Testis (tissue), 2 donors: ENCODE measurements at regions not wholly inside any gene's neighbourhood (a gene's known extent, or its start where the extent isn't known, plus 50 kb on each side); places are given as distances from the start of the nearest gene placed in this dataset.
A peak's percentile ranks its signal among the peaks of the same experiment; 100 is the strongest.

Source experiments
- DNase-seq: peaks from one replicate; pipeline ENCODE4 v3.0.0-alpha.2; 2019
- H3K27ac ChIP-seq, 2 donors: fragments of 200-600 bp; sonication (generic); one replicate each; pipeline ENCODE4 v1.5.1; 2019
- H3K27me3 ChIP-seq: fragments of 200-600 bp; sonication (generic); one replicate; pipeline ENCODE4 v1.5.1; 2019
- H3K36me3 ChIP-seq: fragments of 200-600 bp; sonication (generic); one replicate; pipeline ENCODE4 v1.5.1; 2017; ENCODE audit warnings: low read depth; ENCODE audit errors: missing control alignments
- H3K4me1 ChIP-seq: fragments of 200-600 bp; sonication (generic); one replicate; pipeline ENCODE4 v1.5.1; 2019
- H3K4me3 ChIP-seq, 2 donors: fragments of 200-600 bp; sonication (generic); one replicate each; pipeline ENCODE4 v1.5.1; 2017 to 2019
- H3K9me3 ChIP-seq: fragments of 200-600 bp; sonication (generic); one replicate; pipeline ENCODE4 v1.5.1; 2017
- POLR2A ChIP-seq: fragments of 450-650 bp; IDR thresholded peaks from one replicate; pipeline ENCODE4 v1.6.1; 2017; ENCODE audit warnings: antibody characterized with exemption, mild to moderate bottlenecking, moderate library complexity
- whole genome bisulfite sequencing, 2 donors: methylation state at CpG; one replicate each; pipeline ENCODE4 v1.1.5; 2018; 5-methylcytosine and 5-hydroxymethylcytosine counted together
- intact Hi-C: fragments of 100-400 bp; cut with DNase I; formaldehyde crosslinking; loops from one replicate; pipeline ENCODE4 v1.15.1; 2023; ENCODE audit warnings: low total_unique reads
- TF ChIP-seq, protein P1 (sequence below), 3 experiments: fragments of 450-650 bp in 2 of 3; fragments of 200-600 bp in 1 of 3; sonication (generic) in 1 of 3; IDR thresholded peaks; one replicate each; pipeline ENCODE4 v1.5.1; 2016 to 2019; ENCODE audit warnings: antibody characterized with exemption in 3 of 3, mild to moderate bottlenecking in 2 of 3, moderate library complexity in 1 of 3

DNA sequence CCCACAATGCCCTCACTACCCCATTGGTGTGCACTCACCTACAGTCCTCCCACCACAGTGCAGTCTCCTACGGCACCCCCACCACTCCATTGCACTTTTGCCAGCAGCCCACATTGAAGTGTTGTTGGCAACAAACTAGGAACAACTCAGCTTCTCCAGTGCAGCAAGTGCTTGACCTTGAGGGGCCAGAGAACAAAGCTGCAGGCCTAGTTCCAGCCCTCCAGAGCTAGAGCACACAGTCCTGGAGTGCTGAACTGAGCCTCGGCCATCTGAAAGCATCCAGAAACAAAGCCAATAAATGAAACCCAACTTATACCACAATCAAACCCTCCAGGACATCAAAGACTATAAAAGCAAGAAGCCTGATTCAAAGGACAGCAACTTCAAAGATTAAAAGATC is 129.9 kb downstream of the C1orf94 start:
- TF ChIP-seq POLR2A = no peak
- TF ChIP-seq, protein P1, sequence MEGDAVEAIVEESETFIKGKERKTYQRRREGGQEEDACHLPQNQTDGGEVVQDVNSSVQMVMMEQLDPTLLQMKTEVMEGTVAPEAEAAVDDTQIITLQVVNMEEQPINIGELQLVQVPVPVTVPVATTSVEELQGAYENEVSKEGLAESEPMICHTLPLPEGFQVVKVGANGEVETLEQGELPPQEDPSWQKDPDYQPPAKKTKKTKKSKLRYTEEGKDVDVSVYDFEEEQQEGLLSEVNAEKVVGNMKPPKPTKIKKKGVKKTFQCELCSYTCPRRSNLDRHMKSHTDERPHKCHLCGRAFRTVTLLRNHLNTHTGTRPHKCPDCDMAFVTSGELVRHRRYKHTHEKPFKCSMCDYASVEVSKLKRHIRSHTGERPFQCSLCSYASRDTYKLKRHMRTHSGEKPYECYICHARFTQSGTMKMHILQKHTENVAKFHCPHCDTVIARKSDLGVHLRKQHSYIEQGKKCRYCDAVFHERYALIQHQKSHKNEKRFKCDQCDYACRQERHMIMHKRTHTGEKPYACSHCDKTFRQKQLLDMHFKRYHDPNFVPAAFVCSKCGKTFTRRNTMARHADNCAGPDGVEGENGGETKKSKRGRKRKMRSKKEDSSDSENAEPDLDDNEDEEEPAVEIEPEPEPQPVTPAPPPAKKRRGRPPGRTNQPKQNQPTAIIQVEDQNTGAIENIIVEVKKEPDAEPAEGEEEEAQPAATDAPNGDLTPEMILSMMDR (IDR thresholded peaks at IDR 0.05) = no peak
- 30 to 32% methylated on average over 2 of the region's 2 CpGs for WGBS, 2 donors
- DNase-seq = peak; percentile 22
- H3K36me3 ChIP-seq = no peaks in the 10 kb centered on the region
- no peaks in the 10 kb centered on the region for H3K27me3 ChIP-seq
- H3K4me3 ChIP-seq = no peak overlapping the region
- H3K9me3 ChIP-seq = no peaks in the 10 kb centered on the region
- no peak overlapping the region for H3K27ac ChIP-seq
- intact Hi-C loops = no loop called here
- no peaks in the 10 kb centered on the region for H3K4me1 ChIP-seq

GRCh38 chr1:34312359-34312758 is 135.7 kb downstream of the C1orf94 start:
- Histone ChIP-seq H3K36me3 (no peaks in the 10 kb centered on the region), H3K4me3 (no peak overlapping the region), H3K4me1 (no peaks in the 10 kb centered on the region), H3K27me3 (no peaks in the 10 kb centered on the region), H3K9me3 (no peaks in the 10 kb centered on the region), H3K27ac (no peak overlapping the region)
- intact Hi-C loops = no loop called here
- no peak for DNase-seq
- WGBS, 2 donors = 38 to 47% methylated on average over 1 of the region's 1 CpG
- TF ChIP-seq POLR2A = no peak
- TF ChIP-seq, protein P1 (IDR thresholded peaks at IDR 0.05) = no peak

- TF ChIP-seq, protein P1 (IDR thresholded peaks at IDR 0.05) = no peak
- TF ChIP-seq POLR2A = no peak
- Histone ChIP-seq H3K27ac (no peak overlapping the region), H3K36me3 (no peaks in the 10 kb centered on the region), H3K27me3 (no peaks in the 10 kb centered on the region), H3K9me3 (no peaks in the 10 kb centered on the region), H3K4me1 (no peaks in the 10 kb centered on the region), H3K4me3 (no peak overlapping the region)
- intact Hi-C loops = no loop called here
- DNase-seq = no peak
- WGBS, 2 donors = 74 to 77% methylated on average over 1 of the region's 1 CpG
Observed at GRCh38 chr1:34315974-34316373, 139.3 kb downstream of the C1orf94 start.

DNA sequence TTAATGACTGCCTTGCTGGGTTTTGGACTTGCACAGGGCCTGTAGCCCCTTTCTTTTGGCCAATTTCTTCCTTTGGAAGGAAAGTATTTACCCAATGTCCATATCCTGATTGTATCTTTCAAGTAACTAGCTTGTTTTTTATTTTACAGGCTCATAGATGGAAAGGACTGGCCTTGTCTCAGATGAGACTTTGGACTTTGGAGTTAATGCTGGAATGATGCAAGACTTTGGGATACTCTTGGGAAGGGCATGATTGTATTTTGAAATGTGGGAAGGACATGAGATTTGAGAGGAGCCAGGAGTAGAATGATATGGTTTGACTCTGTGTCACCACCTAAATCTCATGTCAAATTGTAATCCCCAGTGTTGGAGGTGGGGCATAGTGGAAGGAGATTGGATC is 140.1 kb downstream of the C1orf94 start:
- TF ChIP-seq POLR2A = no peak
- TF ChIP-seq, protein P1 (IDR thresholded peaks at IDR 0.05) = no peak
- Histone ChIP-seq H3K4me1 (no peaks in the 10 kb centered on the region), H3K4me3 (no peak overlapping the region), H3K9me3 (no peaks in the 10 kb centered on the region), H3K27me3 (no peaks in the 10 kb centered on the region), H3K27ac (no peak overlapping the region), H3K36me3 (no peaks in the 10 kb centered on the region)
- no peak for DNase-seq
- intact Hi-C loops = no loop called here

DNA sequence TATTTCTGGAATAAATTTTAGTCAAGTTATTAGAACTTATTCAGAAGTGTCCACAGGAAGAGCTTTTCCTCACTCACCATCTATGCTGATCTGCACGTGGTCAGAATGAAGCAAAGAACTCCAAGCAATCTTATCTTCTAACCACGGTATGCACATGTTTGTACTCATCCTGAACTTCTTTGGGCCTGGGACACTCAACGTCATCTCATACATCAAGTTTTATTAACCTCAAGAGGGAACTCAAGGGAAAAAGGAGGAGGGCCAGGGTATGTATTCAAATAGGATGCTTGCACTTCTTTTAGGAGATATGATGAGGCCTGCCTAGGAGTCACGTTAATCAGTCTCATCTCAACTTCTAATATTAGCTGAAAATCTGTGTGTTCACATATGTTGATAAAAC is 142.5 kb downstream of the C1orf94 start:
- no peaks in the 10 kb centered on the region for H3K27me3 ChIP-seq
- no peaks in the 10 kb centered on the region for H3K36me3 ChIP-seq
- TF ChIP-seq, protein P1 (IDR thresholded peaks at IDR 0.05) = no peak
- TF ChIP-seq POLR2A = no peak
- 54 to 65% methylated on average over 4 of the region's 4 CpGs for WGBS, 2 donors
- no peaks in the 10 kb centered on the region for H3K4me1 ChIP-seq
- H3K27ac ChIP-seq = no peak overlapping the region
- no peak for DNase-seq
- intact Hi-C loops = no loop called here
- no peak overlapping the region for H3K4me3 ChIP-seq
- H3K9me3 ChIP-seq = no peaks in the 10 kb centered on the region
